ENCODE measurements at regions not wholly inside any gene's neighbourhood (a gene's known extent, or its start where the extent isn't known, plus 50 kb on each side); places are given as distances from the start of the nearest gene placed in this dataset.

GRCh38 chr11:80346353-80347059 lies 905.7 kb upstream of the TENM4 start:
- TF ChIP-seq ZNF274 (IDR thresholded peaks at IDR 0.05; ENCODE audit: low read depth, low read length) (no peak), YY1 (IDR thresholded peaks at IDR 0.05; ENCODE audit: insufficient read depth, insufficient read length) (no peak), SUZ12 (IDR thresholded peaks at IDR 0.05; ENCODE audit: extremely low read depth, insufficient read depth, insufficient read length) (no peak)
